GM13977 (cell line): ENCODE measurements at regions not wholly inside any gene's neighbourhood (a gene's known extent, or its start where the extent isn't known, plus 50 kb on each side); places are given as distances from the start of the nearest gene placed in this dataset.

Experiments
- DNase-seq: peaks from one replicate; pipeline ENCODE4 v3.0.0; 2012; ENCODE audit warnings: low spot score
- CTCF ChIP-seq: IDR thresholded peaks from 2 replicates; pipeline ENCODE4 v1.5.1; 2012; ENCODE audit warnings: mild to moderate bottlenecking, control low read depth; ENCODE audit not compliant: insufficient read depth; ENCODE audit errors: extremely low read depth, missing control alignments
- in situ Hi-C: fragments of 300-500 bp; cut with MboI; formaldehyde crosslinking; loops from one replicate; pipeline ENCODE4 v1.12.0; 2022; ENCODE audit warnings: low sequenced_read_pairs, low pct_unique_long_range_greater_than_20kb, mixed read lengths, inconsistent platforms; ENCODE audit not compliant: unreplicated experiment

- in situ Hi-C loops: no loop called here
- no peak for DNase-seq
- no peak for TF ChIP-seq CTCF
Observed at GRCh38 chr10:47207281-47207615, 92.7 kb upstream of the GDF10 start.

- in situ Hi-C loops: no loop called here
- DNase-seq: no peak
- no peak for TF ChIP-seq CTCF
Observed at GRCh38 chr10:47207894-47208469, 92.0 kb upstream of the GDF10 start.

- DNase-seq: no peak
- TF ChIP-seq CTCF: no peak
- in situ Hi-C loops: no loop called here
Observed at GRCh38 chr10:47209466-47209865, 90.5 kb upstream of the GDF10 start.

- in situ Hi-C loops: no loop called here
- TF ChIP-seq CTCF: no peak
- DNase-seq: no peak
Observed at GRCh38 chr10:47214520-47214919, 85.5 kb upstream of the GDF10 start.

- in situ Hi-C loops: no loop called here
- no peak for TF ChIP-seq CTCF
- no peak for DNase-seq
Observed at GRCh38 chr10:47217113-47217512, 82.9 kb upstream of the GDF10 start.

GRCh38 chr10:47218803-47219202 is 81.2 kb upstream of the GDF10 start:
- in situ Hi-C loops: no loop called here
- no peak for TF ChIP-seq CTCF
- DNase-seq: no peak

GRCh38 chr10:47222461-47222860 is 77.5 kb upstream of the GDF10 start:
- DNase-seq: no peak
- no peak for TF ChIP-seq CTCF
- in situ Hi-C loops: no loop called here
